Astrocyte of the spinal cord (primary cell): ENCODE measurements at regions not wholly inside any gene's neighbourhood (a gene's known extent, or its start where the extent isn't known, plus 50 kb on each side); places are given as distances from the start of the nearest gene placed in this dataset.

ENCODE experiments used
- DNase-seq: peaks from one replicate; pipeline ENCODE4 v3.0.0; 2011; ENCODE audit warnings: low read depth, low spot score
- H3K4me3 ChIP-seq: 2 replicates; pipeline ENCODE4 v1.5.1; 2011; ENCODE audit warnings: low read depth, mild to moderate bottlenecking, low read length, moderate library complexity
- CTCF ChIP-seq: IDR thresholded peaks from 2 replicates; pipeline ENCODE4 v1.5.1; 2012; ENCODE audit warnings: low read depth, mild to moderate bottlenecking, low read length, inconsistent platforms
- in situ Hi-C: cut with HindIII; loops from 2 replicates; pipeline ENCODE4 v1.10.0; 2017; ENCODE audit warnings: low sequenced_read_pairs

GRCh38 chr12:16962889-16963288 is 356.9 kb upstream of the LMO3 start:
- no peak overlapping the region for H3K4me3 ChIP-seq
- DNase-seq = no peak
- TF ChIP-seq CTCF = no peak
- in situ Hi-C loops = no loop called here

- DNase-seq = peak; percentile 32
- no peak overlapping the region for H3K4me3 ChIP-seq
- no peak for TF ChIP-seq CTCF
- in situ Hi-C loops = no loop called here
These were observed 349.2 kb upstream of the LMO3 start for GRCh38 chr12:16955083-16955657.

GRCh38 chr12:16949871-16950667 is 344.1 kb upstream of the LMO3 start:
- no peak for DNase-seq
- no peak overlapping the region for H3K4me3 ChIP-seq
- in situ Hi-C loops = no loop called here
- no peak for TF ChIP-seq CTCF

- H3K4me3 ChIP-seq = no peak overlapping the region
- in situ Hi-C loops = no loop called here
- no peak for DNase-seq
- TF ChIP-seq CTCF = no peak
These were observed 343.4 kb upstream of the LMO3 start for GRCh38 chr12:16949371-16949770.

- in situ Hi-C loops = no loop called here
These were observed 340.7 kb upstream of the LMO3 start for GRCh38 chr12:16946704-16947103.

GRCh38 chr12:16939871-16940306 is 333.9 kb upstream of the LMO3 start:
- peak; percentile 71 for TF ChIP-seq CTCF
- H3K4me3 ChIP-seq = no peak overlapping the region
- peak; percentile 60 for DNase-seq
- in situ Hi-C loops = no loop called here

More at GRCh38 chr12:16946704-16947103, 340.7 kb upstream of the LMO3 start:
- DNase-seq = no peak
- no peak for TF ChIP-seq CTCF
- H3K4me3 ChIP-seq = no peak overlapping the region
